ENCODE measurements at regions not wholly inside any gene's neighbourhood (a gene's known extent, or its start where the extent isn't known, plus 50 kb on each side); places are given as distances from the start of the nearest gene placed in this dataset.

- TF ChIP-seq HNF4A (conservative IDR thresholded peaks at IDR 0.05) (no peak), TAF1 (conservative IDR thresholded peaks at IDR 0.05) (no peak), EGR1 (IDR thresholded peaks at IDR 0.05; ENCODE audit: low read depth in 2 of 2) (no peak), FOXA2 (IDR thresholded peaks at IDR 0.05) (no peak), HNF4G (IDR thresholded peaks at IDR 0.05) (no peak), NR2F2 (IDR thresholded peaks at IDR 0.05) (no peak), REST (IDR thresholded peaks at IDR 0.05) (no peak)
Measured at GRCh38 chr4:129974730-129975129, 878.8 kb downstream of the C4orf33 start (continued).

GRCh38 chr4:129978315-129978714 is 882.4 kb downstream of the C4orf33 start:
- Histone ChIP-seq H3K9ac (ENCODE audit: low read depth in 1 of 2, low read length in 2 of 2) (no peak overlapping the region), H3K4me3 (ENCODE audit: low read depth in 1 of 3, low read length in 3 of 3) (no peak overlapping the region), H3K4me1 (ENCODE audit: control insufficient read depth in 4 of 4, insufficient read depth in 4 of 4, low read length in 3 of 4) (no peaks in the 10 kb centered on the region), H3K9me3 (ENCODE audit: control insufficient read depth in 4 of 4, low read length in 3 of 4) (no peaks in the 10 kb centered on the region), H3K36me3 (ENCODE audit: control insufficient read depth in 4 of 4, insufficient read depth in 3 of 4, low read depth in 1 of 4, low read length in 3 of 4) (no peaks in the 10 kb centered on the region), H3K27ac (ENCODE audit: low read depth in 1 of 2, low read length in 2 of 2) (no peak overlapping the region), H3K27me3 (ENCODE audit: control insufficient read depth in 4 of 4, insufficient read depth in 4 of 4, low read length in 3 of 4) (no peaks in the 10 kb centered on the region)
- TF ChIP-seq MAX (IDR thresholded peaks at IDR 0.05) (no peak), EGR1 (IDR thresholded peaks at IDR 0.05; ENCODE audit: low read depth in 2 of 2) (no peak), FOXA1 (IDR thresholded peaks at IDR 0.05) (no peak), ZBTB33 (IDR thresholded peaks at IDR 0.05) (no peak), NR2F2 (IDR thresholded peaks at IDR 0.05) (no peak), CTCF (IDR thresholded peaks at IDR 0.05; ENCODE audit: low read depth, low read length, missing input control) (no peak)
- 88% methylated on average over 4 of the region's 4 CpGs for WGBS
- DNase-seq (ENCODE audit: low spot score): no peak

GRCh38 chr4:129988957-129989356 is 893.0 kb downstream of the C4orf33 start:
- Histone ChIP-seq H3K27me3 (ENCODE audit: control insufficient read depth in 4 of 4, insufficient read depth in 4 of 4, low read length in 3 of 4) (no peaks in the 10 kb centered on the region), H3K9me3 (ENCODE audit: control insufficient read depth in 4 of 4, low read length in 3 of 4) (no peaks in the 10 kb centered on the region), H3K36me3 (ENCODE audit: control insufficient read depth in 4 of 4, insufficient read depth in 3 of 4, low read depth in 1 of 4, low read length in 3 of 4) (no peaks in the 10 kb centered on the region), H3K4me1 (ENCODE audit: control insufficient read depth in 4 of 4, insufficient read depth in 4 of 4, low read length in 3 of 4) (no peaks in the 10 kb centered on the region), H3K4me3 (ENCODE audit: low read depth in 1 of 3, low read length in 3 of 3) (no peak overlapping the region), H3K9ac (ENCODE audit: low read depth in 1 of 2, low read length in 2 of 2) (no peak overlapping the region), H3K27ac (ENCODE audit: low read depth in 1 of 2, low read length in 2 of 2) (no peak overlapping the region)
- no peak for DNase-seq (ENCODE audit: low spot score)
- TF ChIP-seq REST (IDR thresholded peaks at IDR 0.05) (no peak), FOXA2 (IDR thresholded peaks at IDR 0.05) (peak; percentile 20), EGR1 (IDR thresholded peaks at IDR 0.05; ENCODE audit: low read depth in 2 of 2) (peak in 1 of 2 donors; percentile 35), NR2F2 (IDR thresholded peaks at IDR 0.05) (no peak)
